Naive thymus-derived CD4-positive, alpha-beta T cell (primary cell): ENCODE measurements at regions not wholly inside any gene's neighbourhood (a gene's known extent, or its start where the extent isn't known, plus 50 kb on each side); places are given as distances from the start of the nearest gene placed in this dataset.
"Not testable (repeated sequence)": the region's sequence is repeated elsewhere in the genome, so short reads cannot be mapped to it uniquely, and the experiment has no call there.

Experiments
- ATAC-seq: fragments of 150-1000 bp; cut with Tn5 transposase; 2 replicates; pipeline ENCODE4 v1.10.0; 2021; ENCODE audit warnings: mild to moderate bottlenecking, moderate library complexity
- CTCF ChIA-PET: fragments of 350-600 bp; sonication (Branson Sonifier 250); formaldehyde crosslinking; loops from one replicate; lab custom pipeline; 2021; ENCODE audit warnings: antibody characterized with exemption; lab: Charles Lee
- POLR2A ChIA-PET: fragments of 350-600 bp; sonication (Branson Sonifier 250); formaldehyde crosslinking; loops from one replicate; lab custom pipeline; 2021; ENCODE audit warnings: antibody characterized with exemption, inconsistent platforms; lab: Charles Lee
- DNase-seq, 9 donors: peaks; one replicate each; pipeline versions ENCODE4 v3.0.0 to v3.0.0-alpha.2; 2020 to 2022; ENCODE audit warnings: mixed read lengths in 1 of 9
- H3K27ac ChIP-seq: one replicate; pipeline ENCODE4 v1.7.0; 2013; ENCODE audit warnings: mild to moderate bottlenecking, low read depth, low read length, moderate library complexity
- H3K27me3 ChIP-seq, 2 donors: one replicate each; pipeline ENCODE4 v1.7.0; 2013; ENCODE audit warnings: low read length in 2 of 2, mild to moderate bottlenecking in 2 of 2, moderate library complexity in 2 of 2; ENCODE audit not compliant: control insufficient read depth in 2 of 2, insufficient read depth in 2 of 2
- H3K36me3 ChIP-seq, 3 experiments: 1 replicate in 2 of 3; 2 replicates in 1 of 3; pipeline ENCODE4 v1.7.0; 2013; ENCODE audit warnings: low read length in 3 of 3, mild to moderate bottlenecking in 3 of 3, moderate library complexity in 1 of 3; ENCODE audit not compliant: insufficient read depth in 3 of 3, control insufficient read depth in 2 of 3
- H3K4me1 ChIP-seq, 2 donors: one replicate each; pipeline ENCODE4 v1.7.0; 2013; ENCODE audit warnings: low read length in 2 of 2, mild to moderate bottlenecking in 2 of 2, moderate library complexity in 1 of 2; ENCODE audit not compliant: control insufficient read depth in 2 of 2, insufficient read depth in 2 of 2
- H3K4me3 ChIP-seq: 2 replicates; pipeline ENCODE4 v1.7.0; 2013; ENCODE audit warnings: mild to moderate bottlenecking, low read length
- H3K9me3 ChIP-seq, 3 experiments: 1 replicate in 2 of 3; 2 replicates in 1 of 3; pipeline ENCODE4 v1.7.0; 2013; ENCODE audit warnings: low read length in 3 of 3; ENCODE audit not compliant: control insufficient read depth in 2 of 3
- H3K27ac Mint-ChIP-seq, 9 donors: one replicate each; pipeline ENCODE4 v1.8.0; 2020 to 2022; ENCODE audit warnings: mixed read lengths in 9 of 9, mild to moderate bottlenecking in 8 of 9, moderate library complexity in 5 of 9, inconsistent platforms in 2 of 9
- H3K27me3 Mint-ChIP-seq, 5 donors: one replicate each; pipeline ENCODE4 v1.8.0; 2021 to 2022; ENCODE audit warnings: mixed read lengths in 5 of 5, mild to moderate bottlenecking in 1 of 5
- H3K36me3 Mint-ChIP-seq, 5 donors: one replicate each; pipeline ENCODE4 v1.8.0; 2020 to 2022; ENCODE audit warnings: mixed read lengths in 5 of 5, mild to moderate bottlenecking in 3 of 5, inconsistent platforms in 1 of 5
- H3K4me1 Mint-ChIP-seq, 7 donors: one replicate each; pipeline ENCODE4 v1.8.0; 2020 to 2022; ENCODE audit warnings: mixed read lengths in 7 of 7, mild to moderate bottlenecking in 3 of 7, inconsistent platforms in 1 of 7
- H3K4me3 Mint-ChIP-seq, 10 donors: one replicate each; pipeline ENCODE4 v1.8.0; 2020 to 2022; ENCODE audit warnings: mild to moderate bottlenecking in 10 of 10, mixed read lengths in 10 of 10, moderate library complexity in 6 of 10, inconsistent platforms in 2 of 10
- H3K9me3 Mint-ChIP-seq, 11 donors: one replicate each; pipeline ENCODE4 v1.8.0; 2020 to 2022; ENCODE audit warnings: mixed read lengths in 11 of 11, mild to moderate bottlenecking in 4 of 11, inconsistent platforms in 1 of 11, moderate library complexity in 1 of 11
- intact Hi-C, 2 donors: fragments of 100-400 bp; cut with micrococcal nuclease; formaldehyde crosslinking; loops; one replicate each; pipeline ENCODE4 v1.15.1; 2023

- CTCF ChIA-PET, H3K4me3 Mint-ChIP-seq, ATAC-seq, H3K9me3 Mint-ChIP-seq, H3K4me3 ChIP-seq, intact Hi-C loops, H3K36me3 Mint-ChIP-seq, POLR2A ChIA-PET, H3K27me3 ChIP-seq, H3K9me3 ChIP-seq, H3K4me1 Mint-ChIP-seq, H3K27me3 Mint-ChIP-seq, H3K27ac Mint-ChIP-seq, H3K4me1 ChIP-seq, H3K36me3 ChIP-seq, H3K27ac ChIP-seq, DNase-seq: not testable (repeated sequence)
These were observed 330.1 kb downstream of the GOLGA6L6 start for GRCh38 chr15:20211508-20211907.

GRCh38 chr15:20209973-20210372 is 331.6 kb downstream of the GOLGA6L6 start:
- H3K4me3 Mint-ChIP-seq, H3K4me1 ChIP-seq, H3K27me3 ChIP-seq, H3K4me3 ChIP-seq, CTCF ChIA-PET, H3K27ac ChIP-seq, H3K9me3 ChIP-seq, H3K36me3 Mint-ChIP-seq, H3K27me3 Mint-ChIP-seq, H3K9me3 Mint-ChIP-seq, H3K4me1 Mint-ChIP-seq, H3K27ac Mint-ChIP-seq, DNase-seq, H3K36me3 ChIP-seq, POLR2A ChIA-PET, intact Hi-C loops, ATAC-seq: not testable (repeated sequence)

- H3K27me3 ChIP-seq, POLR2A ChIA-PET, H3K27me3 Mint-ChIP-seq, DNase-seq, intact Hi-C loops, H3K27ac ChIP-seq, H3K4me1 ChIP-seq, H3K4me3 ChIP-seq, H3K27ac Mint-ChIP-seq, H3K36me3 Mint-ChIP-seq, H3K36me3 ChIP-seq, H3K4me3 Mint-ChIP-seq, CTCF ChIA-PET, ATAC-seq, H3K9me3 ChIP-seq, H3K4me1 Mint-ChIP-seq, H3K9me3 Mint-ChIP-seq: not testable (repeated sequence)
These were observed 334.0 kb downstream of the GOLGA6L6 start for GRCh38 chr15:20207607-20208006.

GRCh38 chr15:20207198-20207597 is 334.4 kb downstream of the GOLGA6L6 start:
- CTCF ChIA-PET, H3K4me1 ChIP-seq: not testable (repeated sequence)

GRCh38 chr15:20204177-20204866 is 337.3 kb downstream of the GOLGA6L6 start:
- CTCF ChIA-PET, H3K27ac Mint-ChIP-seq, H3K27me3 ChIP-seq, H3K4me3 Mint-ChIP-seq, H3K4me3 ChIP-seq, H3K36me3 ChIP-seq, H3K4me1 ChIP-seq, intact Hi-C loops, H3K27ac ChIP-seq, POLR2A ChIA-PET, H3K36me3 Mint-ChIP-seq, DNase-seq, H3K9me3 Mint-ChIP-seq, ATAC-seq, H3K27me3 Mint-ChIP-seq, H3K9me3 ChIP-seq, H3K4me1 Mint-ChIP-seq: not testable (repeated sequence)

More at GRCh38 chr15:20207198-20207597, 334.4 kb downstream of the GOLGA6L6 start:
- H3K27ac Mint-ChIP-seq, H3K4me1 Mint-ChIP-seq, intact Hi-C loops, POLR2A ChIA-PET, H3K36me3 ChIP-seq, H3K4me3 ChIP-seq, H3K9me3 ChIP-seq, H3K27me3 ChIP-seq, H3K36me3 Mint-ChIP-seq, H3K27me3 Mint-ChIP-seq, ATAC-seq, H3K4me3 Mint-ChIP-seq, DNase-seq, H3K27ac ChIP-seq, H3K9me3 Mint-ChIP-seq: not testable (repeated sequence)

GRCh38 chr15:20203649-20204150 is 337.9 kb downstream of the GOLGA6L6 start:
- H3K4me3 ChIP-seq, DNase-seq, intact Hi-C loops, H3K9me3 ChIP-seq, ATAC-seq, H3K27ac Mint-ChIP-seq, H3K4me1 ChIP-seq, CTCF ChIA-PET, H3K27me3 ChIP-seq, H3K27me3 Mint-ChIP-seq, H3K4me3 Mint-ChIP-seq, H3K27ac ChIP-seq, H3K4me1 Mint-ChIP-seq, H3K9me3 Mint-ChIP-seq, POLR2A ChIA-PET, H3K36me3 Mint-ChIP-seq, H3K36me3 ChIP-seq: not testable (repeated sequence)

GRCh38 chr15:20194591-20195198 is 346.9 kb downstream of the GOLGA6L6 start:
- DNase-seq, H3K27me3 ChIP-seq, intact Hi-C loops, H3K27ac Mint-ChIP-seq, H3K36me3 ChIP-seq, H3K4me3 ChIP-seq, H3K9me3 ChIP-seq, H3K4me1 Mint-ChIP-seq, H3K4me1 ChIP-seq, CTCF ChIA-PET, H3K36me3 Mint-ChIP-seq, H3K27me3 Mint-ChIP-seq, ATAC-seq, H3K27ac ChIP-seq, H3K4me3 Mint-ChIP-seq, POLR2A ChIA-PET: not testable (repeated sequence)
- H3K9me3 Mint-ChIP-seq, result peaks cover 0 to 11% (median 3%) of the 10 kb centered on the region in 11 donors
